Activated CD8-positive, alpha-beta memory T cell treated with anti-CD3 and anti-CD28 coated beads, Interleukin-2, amount 50 U/mL, for 24 hours (primary cell): ENCODE measurements at regions not wholly inside any gene's neighbourhood (a gene's known extent, or its start where the extent isn't known, plus 50 kb on each side); places are given as distances from the start of the nearest gene placed in this dataset.
"Not testable (repeated sequence)": the region's sequence is repeated elsewhere in the genome, so short reads cannot be mapped to it uniquely, and the experiment has no call there.

Experiments used
- DNase-seq: peaks from one replicate; pipeline ENCODE4 v3.0.0-alpha.2; 2020; ENCODE audit errors: extremely low read depth

- DNase-seq: no peak
These were observed 98.2 kb upstream of the PMAIP1 start for GRCh38 chr18:59801576-59801975.

DNA sequence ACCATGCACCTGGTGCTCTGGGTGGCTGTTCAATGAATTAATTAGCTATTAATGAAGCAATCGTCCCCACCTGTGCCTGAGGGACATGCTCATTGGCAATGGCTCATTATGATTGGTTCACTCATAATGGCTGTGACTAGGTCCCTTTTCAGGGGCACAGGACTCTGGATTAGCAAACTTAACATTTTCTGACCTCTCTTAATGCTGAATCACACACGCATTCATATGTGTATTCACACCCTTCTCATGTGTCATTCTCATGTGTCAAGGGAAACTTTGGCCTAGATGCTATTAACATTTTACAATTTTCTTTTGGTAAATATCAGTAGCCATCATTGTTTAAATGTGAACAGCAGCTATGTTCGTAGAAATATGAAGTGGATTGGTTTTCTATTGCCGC lies 98.9 kb upstream of the PMAIP1 start:
- DNase-seq: no peak

DNA sequence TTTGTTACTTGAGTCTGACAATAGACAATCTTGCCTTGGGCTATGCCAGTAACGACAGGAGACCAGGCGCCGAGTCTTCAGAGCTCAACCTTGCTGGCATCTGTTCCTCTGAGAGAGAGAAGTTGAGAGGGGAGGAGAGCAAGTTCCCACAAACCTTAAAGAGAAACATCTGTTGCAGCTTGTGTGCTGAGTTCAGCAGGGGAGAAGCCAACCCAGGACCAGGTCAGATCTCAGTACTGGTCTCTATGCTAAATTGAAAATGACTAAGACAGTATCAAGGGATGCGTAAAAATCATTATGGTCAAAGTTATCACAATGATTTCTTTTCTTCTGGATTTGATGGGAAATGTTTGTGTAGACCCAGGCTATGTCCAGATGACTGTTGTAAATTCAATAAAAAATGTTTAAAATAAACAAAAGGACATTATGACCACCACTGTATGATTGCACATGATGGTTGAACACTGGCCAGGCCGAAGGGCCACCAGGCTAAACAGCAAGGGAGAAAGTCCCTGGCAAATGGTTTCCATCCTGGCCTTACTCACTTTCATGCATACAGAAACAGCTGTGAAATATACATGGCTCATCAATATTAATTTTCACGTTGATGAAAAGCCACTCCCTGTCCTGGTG lies 100.3 kb upstream of the PMAIP1 start:
- DNase-seq: no peak

GRCh38 chr18:59795882-59796281 lies 98.7 kb upstream of the CCBE1 start:
- no peak for DNase-seq

DNA sequence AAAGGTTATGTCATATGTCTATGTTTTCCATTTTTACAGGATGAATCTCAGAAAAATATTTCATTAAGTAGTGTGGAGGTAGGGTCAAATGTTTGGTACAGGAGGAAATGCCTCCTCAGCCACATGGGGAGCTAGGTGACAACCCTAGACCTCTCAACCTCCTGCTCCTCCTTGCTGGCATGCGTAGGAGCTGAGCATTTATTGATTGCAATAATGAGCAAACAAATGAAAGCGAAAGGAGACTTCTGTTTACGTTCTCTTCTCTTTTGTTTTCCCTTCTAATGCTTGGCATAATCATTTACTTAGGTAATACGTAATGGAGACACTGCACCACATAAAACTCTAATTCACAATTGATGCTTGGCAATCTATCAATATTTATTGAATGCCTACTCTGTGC lies 95.1 kb upstream of the CCBE1 start:
- no peak for DNase-seq

DNA sequence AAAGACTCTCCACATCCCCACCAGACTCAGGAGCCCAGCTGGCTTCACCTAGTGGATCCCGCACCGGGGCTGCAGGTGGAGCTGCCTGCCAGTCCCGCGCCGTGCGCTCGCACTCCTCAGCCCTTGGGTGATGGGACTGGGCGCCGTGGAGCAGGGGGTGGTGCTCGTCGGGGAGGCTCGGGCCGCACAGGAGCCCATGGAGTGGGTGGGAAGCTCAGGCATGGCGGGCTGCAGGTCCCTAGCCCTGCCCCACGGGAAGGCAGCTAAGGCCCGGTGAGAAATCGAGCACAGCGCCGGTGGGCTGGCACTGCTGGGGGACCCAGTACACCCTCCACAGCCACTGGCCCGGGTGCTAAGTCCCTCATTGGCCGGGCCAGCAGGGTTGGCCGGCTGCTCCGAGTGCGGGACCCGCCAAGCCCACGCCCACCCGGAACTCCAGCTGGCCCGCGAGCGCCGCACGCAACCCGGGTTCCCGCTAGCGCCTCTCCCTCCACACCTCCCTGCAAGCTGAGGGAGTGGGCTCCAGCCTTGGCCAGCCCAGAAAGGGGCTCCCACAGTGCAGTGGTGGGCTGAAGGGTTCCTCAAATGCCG lies 93.2 kb upstream of the CCBE1 start:
- DNase-seq: not testable (repeated sequence)

GRCh38 chr18:59788791-59789106 lies 91.5 kb upstream of the CCBE1 start:
- DNase-seq: no peak

GRCh38 chr18:59787998-59788790 lies 91.0 kb upstream of the CCBE1 start:
- DNase-seq: no peak

GRCh38 chr18:59784694-59785093 lies 87.5 kb upstream of the CCBE1 start:
- DNase-seq: no peak

- DNase-seq: no peak
These were observed 85.9 kb upstream of the CCBE1 start for GRCh38 chr18:59783138-59783537.

DNA sequence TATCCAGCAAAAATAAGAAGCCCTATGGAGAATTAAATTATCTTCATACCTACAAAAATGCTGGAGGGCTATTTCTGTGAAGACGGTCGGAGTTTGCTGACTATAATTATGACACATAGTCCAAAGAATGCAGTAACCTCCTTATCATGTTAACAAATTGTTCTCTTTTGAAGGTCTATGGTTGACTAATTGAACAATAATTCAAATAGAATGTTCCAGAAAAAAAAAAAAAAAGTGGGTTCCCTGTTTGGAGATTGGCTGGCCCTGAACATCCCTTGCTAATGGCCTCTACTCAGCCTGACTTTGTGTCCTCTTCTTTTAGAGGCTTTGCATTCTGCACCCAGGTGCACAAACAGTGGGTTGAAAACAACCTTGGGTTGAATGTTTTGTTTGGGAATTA lies 82.8 kb upstream of the CCBE1 start:
- DNase-seq: no peak

GRCh38 chr18:59778434-59778833 lies 81.2 kb upstream of the CCBE1 start:
- no peak for DNase-seq

GRCh38 chr18:59777636-59778035 lies 80.4 kb upstream of the CCBE1 start:
- DNase-seq: no peak

DNA sequence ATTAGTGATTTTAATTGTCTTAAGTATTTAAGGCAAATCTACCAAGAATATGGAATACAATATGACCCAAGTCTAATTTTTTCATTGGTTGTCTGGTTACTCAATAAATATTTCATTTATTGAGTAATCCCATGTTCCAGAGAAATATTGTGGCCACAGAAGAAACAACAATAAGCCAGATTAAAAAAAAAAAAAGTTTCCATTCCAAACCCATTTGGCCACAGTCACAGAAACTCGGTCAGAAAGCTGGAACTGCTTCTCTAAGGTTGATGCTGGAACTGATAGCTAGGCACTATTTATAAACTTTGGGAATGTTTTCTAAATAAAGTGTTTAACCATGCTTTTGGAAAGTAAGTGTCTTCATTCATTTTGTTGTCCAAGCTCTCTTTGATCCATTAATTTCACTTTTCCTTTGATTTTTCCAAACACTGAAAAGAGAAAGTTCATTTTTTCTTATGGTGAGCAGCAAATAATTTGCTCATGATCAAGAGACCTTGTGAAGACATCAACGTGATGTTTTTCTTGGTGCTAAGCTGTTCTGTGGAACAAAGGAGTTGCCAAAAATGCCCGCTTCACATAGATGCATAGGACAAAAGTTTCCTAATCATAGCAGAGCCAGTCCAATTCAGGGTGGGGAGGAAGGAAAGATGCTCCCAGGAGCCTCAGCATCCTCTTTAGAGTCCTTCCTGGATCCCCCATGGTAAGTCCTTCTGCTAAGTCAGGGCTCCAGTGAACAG lies 72.1 kb upstream of the CCBE1 start:
- DNase-seq: no peak

GRCh38 chr18:59768409-59768808 lies 71.2 kb upstream of the CCBE1 start:
- no peak for DNase-seq

- no peak for DNase-seq
These were observed 70.5 kb upstream of the CCBE1 start for GRCh38 chr18:59767732-59768131.

GRCh38 chr18:59765343-59765742 lies 68.1 kb upstream of the CCBE1 start:
- DNase-seq: no peak

- no peak for DNase-seq
These were observed 67.1 kb upstream of the CCBE1 start for GRCh38 chr18:59764281-59764680.

DNA sequence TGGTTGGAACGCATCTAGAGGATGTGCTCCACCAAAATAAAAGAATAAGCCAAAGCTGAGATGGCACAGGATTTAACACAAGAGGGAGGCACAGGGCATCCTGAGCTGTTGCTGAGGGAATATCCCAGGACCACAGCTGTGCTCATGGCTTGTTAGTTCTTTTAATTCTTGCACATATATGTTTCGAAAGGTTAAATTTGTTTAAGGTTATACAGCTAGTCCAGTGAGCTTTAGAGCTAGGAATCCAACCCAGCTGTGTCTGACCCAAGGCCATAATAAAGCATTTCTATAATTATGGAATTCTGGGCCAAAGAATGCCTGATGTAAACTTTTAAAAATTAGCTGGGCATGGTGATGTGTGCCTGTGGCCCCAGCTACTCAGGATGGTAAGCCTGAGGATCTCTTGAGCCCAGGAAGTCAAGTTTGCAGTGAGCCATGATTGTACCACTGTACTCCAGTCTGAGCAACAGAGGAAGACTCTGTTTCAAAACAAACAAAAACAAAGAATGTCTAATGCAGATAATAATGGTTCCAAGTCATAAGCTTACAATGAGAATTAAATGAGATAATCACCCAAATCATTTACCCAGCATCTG lies 66.4 kb upstream of the CCBE1 start:
- DNase-seq: no peak

DNA sequence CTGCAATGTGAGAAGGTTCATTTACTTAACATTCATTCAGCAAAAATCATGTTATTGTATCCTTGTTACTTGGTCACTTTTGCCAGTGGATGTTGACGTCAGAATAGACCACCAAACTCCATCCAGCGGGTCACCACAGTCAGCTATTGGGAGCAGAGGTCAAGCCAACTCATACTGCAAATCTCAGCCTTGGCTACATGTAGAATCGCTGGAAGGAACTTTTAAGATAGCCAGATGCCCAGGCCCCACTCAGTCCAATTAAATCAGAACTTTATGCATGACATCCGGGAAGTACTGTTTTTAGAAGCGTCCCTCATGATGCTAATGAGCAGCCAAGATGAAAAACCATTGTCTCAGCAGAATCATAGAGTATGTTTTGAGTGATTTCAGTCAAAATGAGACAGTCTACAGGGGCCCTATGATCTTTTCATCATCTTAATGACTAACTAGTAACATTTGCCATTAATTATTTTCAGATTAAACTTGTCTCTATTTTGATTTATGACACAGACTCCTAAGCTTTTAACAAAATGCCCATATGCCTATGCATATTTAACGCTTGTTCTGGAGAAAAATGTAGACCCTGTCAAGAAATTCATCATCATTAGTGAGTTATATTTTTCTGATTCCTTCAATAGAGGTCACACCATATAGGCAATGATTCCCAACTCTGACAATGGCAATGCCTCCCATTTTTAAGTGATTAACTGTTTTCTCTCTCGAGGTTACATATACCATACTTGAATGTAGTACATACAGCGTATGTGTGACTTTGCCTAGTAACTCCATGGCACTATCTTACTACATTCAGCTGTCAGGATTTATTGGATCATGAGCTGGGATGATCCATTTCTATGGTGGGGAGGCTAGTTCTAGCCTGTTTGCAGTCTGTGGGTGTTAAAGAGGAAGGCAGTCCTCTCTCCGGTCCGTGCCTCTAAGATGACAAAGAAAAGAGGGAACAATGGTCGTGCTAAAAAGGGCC lies 63.7 kb upstream of the CCBE1 start:
- DNase-seq: no peak

GRCh38 chr18:59760212-59760611 lies 63.0 kb upstream of the CCBE1 start:
- no peak for DNase-seq
